ENCODE measurements at regions not wholly inside any gene's neighbourhood (a gene's known extent, or its start where the extent isn't known, plus 50 kb on each side); places are given as distances from the start of the nearest gene placed in this dataset.
"Not testable (repeated sequence)": the region's sequence is repeated elsewhere in the genome, so short reads cannot be mapped to it uniquely, and the experiment has no call there.

GRCh38 chr10:8174762-8175161, 120.3 kb downstream of the GATA3 start:
- Histone ChIP-seq H2AFZ (ENCODE audit: low read length) (no peak overlapping the region), H3K9ac (ENCODE audit: low read length) (no peak overlapping the region), H3K4me1 (ENCODE audit: insufficient read depth, low read length, severe bottlenecking) (no peaks in the 10 kb centered on the region), H3K9me3 (ENCODE audit: low read length) (no peaks in the 10 kb centered on the region), H4K20me1 (ENCODE audit: insufficient read depth, low read length) (no peaks in the 10 kb centered on the region), H3F3A (ENCODE audit: insufficient read depth, low read length) (no peaks in the 10 kb centered on the region), H3K27me3 (ENCODE audit: insufficient read depth, low read length) (no peaks in the 10 kb centered on the region), H3K4me3 (ENCODE audit: low read depth, low read length, poor library complexity, severe bottlenecking) (no peak overlapping the region), H3K79me2 (ENCODE audit: insufficient read depth, low read length) (no peaks in the 10 kb centered on the region), H3K36me3 (ENCODE audit: insufficient read depth, low read length) (no peaks in the 10 kb centered on the region), H3K9me2 (ENCODE audit: low read depth, low read length) (no peaks in the 10 kb centered on the region), H3K27ac (ENCODE audit: low read depth, low read length, poor library complexity, severe bottlenecking) (no peak overlapping the region), H3K4me2 (ENCODE audit: low read length) (no peak overlapping the region)
- TF ChIP-seq CTCF (IDR thresholded peaks at IDR 0.05; ENCODE audit: low read length): no peak
- no peak for TF ChIP-seq EZH2 (IDR thresholded peaks at IDR 0.05; ENCODE audit: borderline replicate concordance, low read length)

- H3K4me1 ChIP-seq (ENCODE audit: insufficient read depth, low read length, severe bottlenecking); H3F3A ChIP-seq (ENCODE audit: insufficient read depth, low read length); H3K36me3 ChIP-seq (ENCODE audit: insufficient read depth, low read length); H3K27me3 ChIP-seq (ENCODE audit: insufficient read depth, low read length); H2AFZ ChIP-seq (ENCODE audit: low read length); H3K4me2 ChIP-seq (ENCODE audit: low read length); H3K27ac ChIP-seq (ENCODE audit: low read depth, low read length, poor library complexity, severe bottlenecking); H4K20me1 ChIP-seq (ENCODE audit: insufficient read depth, low read length); H3K9me2 ChIP-seq (ENCODE audit: low read depth, low read length); H3K4me3 ChIP-seq (ENCODE audit: low read depth, low read length, poor library complexity, severe bottlenecking); H3K9ac ChIP-seq (ENCODE audit: low read length); H3K79me2 ChIP-seq (ENCODE audit: insufficient read depth, low read length); H3K9me3 ChIP-seq (ENCODE audit: low read length): not testable (repeated sequence)
Observed at GRCh38 chr10:8177526-8177925, 123.0 kb downstream of the GATA3 start.

GRCh38 chr10:8179773-8180172, 125.3 kb downstream of the GATA3 start:
- not testable (repeated sequence) for H2AFZ ChIP-seq (ENCODE audit: low read length); H3K4me1 ChIP-seq (ENCODE audit: insufficient read depth, low read length, severe bottlenecking); H3K27me3 ChIP-seq (ENCODE audit: insufficient read depth, low read length); H3K4me3 ChIP-seq (ENCODE audit: low read depth, low read length, poor library complexity, severe bottlenecking); H3F3A ChIP-seq (ENCODE audit: insufficient read depth, low read length); H3K79me2 ChIP-seq (ENCODE audit: insufficient read depth, low read length); H3K9me2 ChIP-seq (ENCODE audit: low read depth, low read length); H3K36me3 ChIP-seq (ENCODE audit: insufficient read depth, low read length); H3K9ac ChIP-seq (ENCODE audit: low read length); H4K20me1 ChIP-seq (ENCODE audit: insufficient read depth, low read length); H3K4me2 ChIP-seq (ENCODE audit: low read length); H3K27ac ChIP-seq (ENCODE audit: low read depth, low read length, poor library complexity, severe bottlenecking); H3K9me3 ChIP-seq (ENCODE audit: low read length)

GRCh38 chr10:8180360-8181109, 126.0 kb downstream of the GATA3 start:
- Histone ChIP-seq H4K20me1 (ENCODE audit: insufficient read depth, low read length) (no peaks in the 10 kb centered on the region), H3K4me3 (ENCODE audit: low read depth, low read length, poor library complexity, severe bottlenecking) (no peak overlapping the region), H3K9me2 (ENCODE audit: low read depth, low read length) (no peaks in the 10 kb centered on the region), H3K27ac (ENCODE audit: low read depth, low read length, poor library complexity, severe bottlenecking) (no peak overlapping the region), H3K79me2 (ENCODE audit: insufficient read depth, low read length) (no peaks in the 10 kb centered on the region), H3K27me3 (ENCODE audit: insufficient read depth, low read length) (no peaks in the 10 kb centered on the region), H2AFZ (ENCODE audit: low read length) (no peak overlapping the region), H3F3A (ENCODE audit: insufficient read depth, low read length) (no peaks in the 10 kb centered on the region), H3K9ac (ENCODE audit: low read length) (no peak overlapping the region), H3K9me3 (ENCODE audit: low read length) (no peaks in the 10 kb centered on the region), H3K4me1 (ENCODE audit: insufficient read depth, low read length, severe bottlenecking) (no peaks in the 10 kb centered on the region), H3K36me3 (ENCODE audit: insufficient read depth, low read length) (no peaks in the 10 kb centered on the region), H3K4me2 (ENCODE audit: low read length) (no peak overlapping the region)
- TF ChIP-seq EZH2 (IDR thresholded peaks at IDR 0.05; ENCODE audit: borderline replicate concordance, low read length) (no peak), CTCF (IDR thresholded peaks at IDR 0.05; ENCODE audit: low read length) (no peak)
